ENCODE measurements at regions not wholly inside any gene's neighbourhood (a gene's known extent, or its start where the extent isn't known, plus 50 kb on each side); places are given as distances from the start of the nearest gene placed in this dataset.

- no peak for ATAC-seq
- TF ChIP-seq CREB5 (CRISPR knock-in tag; IDR thresholded peaks at IDR 0.05; ENCODE audit: low read depth) = no peak
- TF ChIP-seq ZNF70 (CRISPR knock-in tag; IDR thresholded peaks at IDR 0.05) = no peak
- TF ChIP-seq ZNF565 (CRISPR knock-in tag; conservative IDR thresholded peaks at IDR 0.05; ENCODE audit: low read depth) = no peak
- TF ChIP-seq TSHZ2 (CRISPR knock-in tag; IDR thresholded peaks at IDR 0.05) = no peak
- TF ChIP-seq PPARA (CRISPR knock-in tag; IDR thresholded peaks at IDR 0.05; ENCODE audit: borderline replicate concordance) = no peak
- TF ChIP-seq ISL1 (CRISPR knock-in tag; IDR thresholded peaks at IDR 0.05) = no peak
- no peak for TF ChIP-seq BACH2 (CRISPR knock-in tag; IDR thresholded peaks at IDR 0.05; ENCODE audit: borderline replicate concordance)
- TF ChIP-seq TOX (CRISPR knock-in tag; IDR thresholded peaks at IDR 0.05; ENCODE audit: borderline replicate concordance) = no peak
- TF ChIP-seq CSRNP3 (CRISPR knock-in tag; IDR thresholded peaks at IDR 0.05) = no peak
- no peak for TF ChIP-seq ZFP3 (CRISPR knock-in tag; IDR thresholded peaks at IDR 0.05)
Observed at GRCh38 chr2:143960177-143960576, 559.7 kb downstream of the ZEB2 start.

- no peak for TF ChIP-seq ZFP30 (CRISPR knock-in tag; IDR thresholded peaks at IDR 0.05)
- no peak for TF ChIP-seq ESRRG (CRISPR knock-in tag; IDR thresholded peaks at IDR 0.05)
- TF ChIP-seq CSDC2 (CRISPR knock-in tag; IDR thresholded peaks at IDR 0.05) = no peak
- no peak for TF ChIP-seq POU6F1 (CRISPR knock-in tag; IDR thresholded peaks at IDR 0.05; ENCODE audit: borderline replicate concordance, low read depth)
- no peak for TF ChIP-seq ISL1 (CRISPR knock-in tag; IDR thresholded peaks at IDR 0.05)
- no peak for ATAC-seq
Observed at GRCh38 chr2:143957321-143957720, 562.6 kb downstream of the ZEB2 start.

GRCh38 chr2:143955401-143956065 is 564.4 kb downstream of the ZEB2 start:
- peak; percentile 91 for ATAC-seq

More at GRCh38 chr2:143955401-143956065, 564.4 kb downstream of the ZEB2 start:
- TF ChIP-seq ISL1 (CRISPR knock-in tag; IDR thresholded peaks at IDR 0.05) = peak; percentile 79
- TF ChIP-seq CREB5 (CRISPR knock-in tag; IDR thresholded peaks at IDR 0.05; ENCODE audit: low read depth) = no peak
- no peak for TF ChIP-seq ZNF70 (CRISPR knock-in tag; IDR thresholded peaks at IDR 0.05)
- peak; percentile 70; the same call in 1 of the 2 replicates for TF ChIP-seq ZNF8 (CRISPR knock-in tag; IDR thresholded peaks at IDR 0.05)
- no peak for TF ChIP-seq CSRNP3 (CRISPR knock-in tag; IDR thresholded peaks at IDR 0.05)
